ENCODE measurements at regions not wholly inside any gene's neighbourhood (a gene's known extent, or its start where the extent isn't known, plus 50 kb on each side); places are given as distances from the start of the nearest gene placed in this dataset.

DNA sequence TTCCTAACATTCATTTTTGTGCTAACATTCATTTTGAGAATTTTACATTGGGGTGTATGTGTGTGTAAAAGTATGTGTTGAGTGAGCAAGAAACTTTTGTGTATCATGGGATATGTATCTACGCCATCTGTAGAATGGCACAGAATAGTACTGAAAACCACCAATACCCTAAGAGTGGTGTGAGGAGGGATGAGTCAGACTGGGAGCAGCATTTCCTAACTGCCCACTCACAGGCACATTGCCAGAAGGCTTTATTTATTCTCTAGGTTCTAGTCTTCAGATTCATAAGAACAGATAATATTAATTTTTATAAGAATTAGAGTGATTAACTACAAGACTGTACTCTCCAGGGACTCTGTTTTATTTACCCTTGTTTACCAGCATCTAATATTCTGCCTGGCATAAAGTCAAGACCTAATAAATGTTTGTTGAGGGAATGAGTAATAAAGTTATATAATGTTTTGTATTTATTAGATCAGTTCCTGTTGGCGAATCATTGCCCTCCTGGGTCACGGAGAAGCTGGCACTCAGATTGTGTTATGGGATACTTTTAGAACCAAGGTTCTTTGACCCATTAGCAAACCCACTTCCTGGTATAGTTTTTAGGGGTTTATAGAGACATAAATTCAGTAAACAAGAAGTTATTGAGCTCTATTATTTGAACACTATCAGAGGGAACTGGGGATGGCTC, 159.1 kb upstream of the PPP2R2B start:
- DNase-seq, result no peak

DNA sequence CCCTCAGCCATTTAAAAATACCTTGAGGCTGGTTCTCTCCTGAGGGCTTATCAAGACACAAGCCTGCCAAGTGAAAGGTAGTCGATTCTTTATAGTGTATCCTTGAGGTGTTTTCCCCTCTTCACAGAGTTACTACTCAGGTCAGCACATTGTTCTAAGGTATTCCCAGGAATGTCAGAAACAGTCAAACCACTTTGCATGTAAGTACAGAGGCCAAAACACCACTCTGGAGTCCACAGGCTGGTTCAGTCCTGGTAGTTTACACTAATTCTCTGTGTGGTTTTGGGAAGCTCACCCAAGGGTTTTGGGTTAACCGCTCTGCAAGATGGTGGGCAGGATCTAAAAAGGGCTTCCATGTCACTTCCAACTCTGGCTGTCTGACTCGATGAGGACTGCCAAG, 162.3 kb upstream of the PPP2R2B start:
- DNase-seq, result no peak

DNA sequence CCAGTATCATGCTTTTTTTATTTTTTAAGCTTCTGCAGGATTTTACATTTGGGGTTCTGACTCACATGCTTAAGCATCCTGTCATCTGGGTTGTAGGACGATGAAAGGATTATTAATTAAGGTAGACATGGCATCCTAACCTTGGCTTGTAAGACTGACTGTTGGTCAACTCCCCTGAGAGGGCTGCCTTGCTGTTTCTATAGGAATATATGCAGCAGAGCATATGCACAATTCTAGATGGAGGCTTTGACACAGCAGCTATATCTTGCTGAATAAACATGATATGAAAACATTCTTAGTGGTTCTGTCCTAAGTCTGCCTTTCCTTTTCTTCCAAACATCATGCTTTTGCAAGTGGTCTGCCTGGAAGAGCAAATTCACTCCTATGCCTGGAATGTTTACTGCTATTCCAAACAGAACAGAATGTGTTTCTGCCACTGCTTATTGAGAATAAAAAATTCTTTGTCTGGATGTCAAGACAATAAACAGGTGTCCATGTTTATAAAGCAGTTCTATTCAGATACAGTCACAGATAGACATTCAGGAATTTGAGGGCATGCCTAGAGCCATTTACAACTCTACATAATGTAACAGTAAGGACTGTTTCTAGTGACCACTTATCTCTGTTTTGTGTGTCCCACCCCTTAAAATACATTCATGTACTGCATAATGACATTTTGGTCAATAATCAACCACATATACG, 166.2 kb upstream of the PPP2R2B start:
- DNase-seq, result no peak

DNA sequence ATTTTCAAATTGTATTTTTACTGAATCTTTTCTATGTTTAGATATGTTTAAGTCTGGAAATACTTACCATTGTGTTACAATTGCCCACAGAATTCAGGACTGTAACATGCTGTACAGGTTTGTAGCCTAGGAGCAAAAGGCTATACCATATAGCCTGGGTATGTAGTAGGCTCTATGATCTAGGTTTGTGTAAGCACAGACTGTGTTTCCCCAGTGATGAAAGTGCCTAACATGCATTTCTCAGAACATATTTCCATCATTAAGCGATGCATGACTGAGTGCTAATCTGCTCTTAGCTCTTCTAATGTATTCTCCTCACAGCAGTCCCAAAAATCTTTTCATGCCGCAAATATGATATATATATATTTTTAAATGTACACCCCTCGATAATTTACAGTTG, 166.7 kb upstream of the PPP2R2B start:
- DNase-seq, result no peak

DNA sequence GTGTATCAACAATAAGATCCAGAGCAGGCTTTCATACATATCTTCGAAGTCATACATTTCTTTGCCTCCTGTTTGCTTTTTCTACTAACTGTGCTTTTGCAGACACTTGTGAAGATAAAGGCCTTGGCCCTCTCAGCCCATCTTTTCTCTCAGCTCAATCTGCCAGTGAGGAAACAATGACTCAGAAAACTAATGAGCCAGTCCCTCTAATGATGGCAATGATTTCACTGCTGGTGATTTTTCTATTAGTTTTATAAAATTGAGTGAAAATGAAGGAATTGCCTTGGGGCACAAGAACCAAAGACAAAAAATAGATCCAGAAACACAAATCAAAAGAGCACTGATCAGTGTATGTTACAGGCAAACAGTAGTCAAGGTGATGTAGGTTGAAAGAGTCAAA, 167.7 kb upstream of the PPP2R2B start:
- DNase-seq, result no peak

DNA sequence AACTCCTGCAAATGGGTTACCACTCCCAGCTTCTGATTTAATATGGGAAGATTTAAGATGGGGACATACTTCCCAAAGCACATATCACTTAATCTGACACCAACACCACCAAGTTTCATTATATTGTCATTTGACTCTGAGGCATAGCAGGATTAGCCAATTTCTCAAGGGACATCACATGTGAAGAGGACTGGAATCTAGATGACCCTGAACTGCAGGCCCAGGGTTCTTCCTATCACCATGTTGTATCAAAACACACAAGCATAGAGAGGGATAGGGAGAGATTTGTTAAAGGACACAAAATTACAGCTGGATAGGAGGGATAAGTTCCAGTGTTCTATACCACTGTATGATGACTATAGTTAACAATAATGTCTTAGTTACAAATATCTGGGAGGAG, 168.3 kb upstream of the PPP2R2B start:
- no peak for DNase-seq

DNA sequence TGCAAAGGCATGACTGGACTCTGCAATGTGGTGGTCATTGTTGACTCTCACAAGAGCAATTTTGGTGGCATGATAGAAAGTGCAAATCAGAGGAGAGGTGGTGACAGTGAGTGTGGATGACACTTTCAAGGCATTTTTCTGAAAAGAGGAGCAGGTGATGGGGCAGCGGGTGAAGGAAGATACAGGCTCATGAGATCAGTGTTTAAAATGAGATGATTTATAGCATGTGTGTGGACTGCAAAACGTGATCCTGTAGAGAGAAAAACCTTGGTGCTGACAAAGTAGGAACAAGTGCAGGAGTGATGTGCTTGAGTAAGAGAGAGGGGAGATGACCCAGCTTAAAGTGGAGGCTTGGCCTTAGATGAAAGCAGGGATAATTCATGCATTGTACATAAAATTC, 171.2 kb upstream of the PPP2R2B start:
- no peak for DNase-seq

DNA sequence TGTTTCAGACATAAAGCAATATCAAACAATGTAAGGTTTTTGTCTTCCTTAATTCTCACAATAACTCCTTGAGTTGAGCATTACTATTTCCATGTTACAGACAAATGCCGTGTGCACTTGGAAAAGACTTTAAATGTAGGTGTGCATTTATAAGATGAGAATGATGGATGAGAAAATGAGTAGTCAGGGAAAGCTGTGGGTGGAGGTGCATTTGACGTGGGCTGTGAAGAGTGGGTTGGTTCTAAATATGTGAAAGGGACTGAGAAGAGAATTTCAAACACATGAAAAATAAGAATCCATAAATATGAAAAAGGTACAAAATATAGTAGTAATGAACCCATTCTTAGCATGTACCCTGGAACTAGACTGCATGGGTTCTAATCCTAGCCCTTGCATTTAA, 171.6 kb upstream of the PPP2R2B start:
- no peak for DNase-seq

DNA sequence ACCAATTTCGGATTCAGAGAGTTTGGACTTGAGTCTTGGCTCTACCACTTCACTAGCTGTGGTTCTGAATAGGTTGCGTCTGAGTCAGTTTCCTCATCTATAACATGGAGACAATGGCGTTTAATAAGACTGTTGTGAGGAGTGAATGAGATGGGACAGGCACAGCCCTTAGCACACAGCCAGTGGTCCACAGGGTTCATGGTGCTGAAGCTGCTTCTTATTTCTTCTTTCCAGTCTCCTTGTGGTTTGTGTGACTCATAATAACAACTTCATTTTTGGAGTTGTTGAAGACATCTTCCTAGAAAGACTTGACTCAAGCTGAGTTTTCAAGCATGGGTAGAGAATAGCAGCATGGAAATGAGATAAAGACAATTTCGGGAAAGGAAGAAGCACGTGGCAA, 172.6 kb upstream of the PPP2R2B start:
- no peak for DNase-seq

DNA sequence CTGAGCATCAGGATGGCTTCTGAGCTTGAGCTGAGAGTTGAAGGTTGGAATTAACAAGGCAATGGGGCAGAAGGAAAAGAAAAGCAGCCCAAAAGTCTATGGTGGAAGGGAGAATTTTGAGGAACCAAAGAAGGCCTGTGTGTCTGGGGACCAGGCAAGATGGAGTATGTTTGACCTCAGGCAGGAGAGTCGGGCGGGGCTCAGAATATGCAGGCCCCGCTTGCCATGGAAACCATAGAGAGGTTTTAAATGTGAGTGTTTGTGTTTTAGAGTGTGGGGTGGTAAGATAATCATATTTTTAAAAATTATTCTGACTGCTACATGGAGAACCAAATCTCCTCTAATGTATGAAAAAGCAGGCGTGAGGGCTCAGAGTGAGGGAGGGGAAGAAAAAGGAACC, 174.0 kb upstream of the PPP2R2B start:
- DNase-seq, result no peak

DNA sequence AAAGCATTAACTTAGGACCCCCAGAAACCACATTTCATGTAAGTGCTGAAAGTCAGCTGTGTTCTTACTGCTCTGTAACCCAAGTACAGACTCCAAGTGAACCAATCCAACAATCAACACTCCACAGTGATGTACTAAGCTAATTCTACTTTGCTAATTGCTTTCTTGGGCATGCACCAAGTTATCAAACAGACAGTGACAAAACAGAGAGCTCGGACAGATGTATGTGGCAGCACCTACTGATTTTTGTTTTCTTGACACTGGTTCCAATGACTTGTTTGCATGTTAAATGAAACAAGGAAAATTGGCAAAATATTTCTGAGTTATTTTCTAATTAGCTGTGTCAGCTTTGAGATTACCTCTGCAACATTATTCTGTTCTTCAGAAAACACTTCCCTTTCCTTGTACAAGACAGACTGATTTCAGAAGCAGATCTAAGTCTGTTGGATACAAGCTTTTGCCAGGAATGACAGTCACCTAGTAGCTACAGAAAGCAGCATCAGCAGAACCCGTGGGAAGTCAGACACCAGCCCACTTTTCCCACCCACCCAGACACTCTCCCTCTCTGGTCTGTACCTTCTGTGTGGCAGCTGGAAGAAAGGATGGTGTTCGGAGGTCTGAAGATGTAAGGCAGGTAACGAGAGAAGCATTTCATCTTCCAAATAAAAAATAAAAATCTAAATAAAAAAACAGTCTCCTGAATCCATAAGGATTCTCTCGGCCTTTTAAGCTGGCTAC, 176.7 kb upstream of the PPP2R2B start:
- no peak for DNase-seq

DNA sequence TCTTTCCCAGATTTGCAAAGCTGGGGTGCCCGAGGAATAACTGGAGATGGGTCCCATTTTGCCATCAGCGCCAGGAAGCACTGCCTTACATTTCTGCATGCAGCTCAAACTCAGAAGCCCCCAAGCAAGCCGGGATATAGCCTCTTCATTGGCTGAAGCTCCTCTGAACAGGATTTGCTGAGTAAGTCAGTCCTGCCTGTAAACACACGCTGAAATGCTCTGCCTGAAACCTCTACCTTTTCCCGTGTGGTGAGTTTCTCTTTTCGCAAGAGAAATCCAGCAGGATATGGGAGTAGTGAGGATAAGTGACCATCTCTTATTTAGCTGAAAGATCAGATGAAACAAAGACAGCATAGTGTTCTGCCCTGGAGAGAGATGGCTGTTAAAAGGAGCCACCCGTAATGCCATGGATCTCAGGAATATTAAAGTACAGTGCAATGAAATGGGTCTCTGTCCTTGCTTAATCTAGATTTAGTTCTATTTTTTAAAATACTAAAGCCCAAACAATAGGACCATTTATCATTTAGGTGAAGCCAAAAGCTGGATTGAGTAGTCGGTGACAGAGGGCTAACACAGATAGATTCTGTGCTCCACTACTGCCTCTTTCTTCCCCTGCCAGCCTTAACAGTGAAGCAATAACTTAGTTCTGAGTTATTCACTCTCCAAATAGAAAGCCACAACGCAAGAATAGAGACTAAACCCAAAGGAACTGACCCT, 177.5 kb upstream of the PPP2R2B start:
- peak; percentile 48 for DNase-seq

DNA sequence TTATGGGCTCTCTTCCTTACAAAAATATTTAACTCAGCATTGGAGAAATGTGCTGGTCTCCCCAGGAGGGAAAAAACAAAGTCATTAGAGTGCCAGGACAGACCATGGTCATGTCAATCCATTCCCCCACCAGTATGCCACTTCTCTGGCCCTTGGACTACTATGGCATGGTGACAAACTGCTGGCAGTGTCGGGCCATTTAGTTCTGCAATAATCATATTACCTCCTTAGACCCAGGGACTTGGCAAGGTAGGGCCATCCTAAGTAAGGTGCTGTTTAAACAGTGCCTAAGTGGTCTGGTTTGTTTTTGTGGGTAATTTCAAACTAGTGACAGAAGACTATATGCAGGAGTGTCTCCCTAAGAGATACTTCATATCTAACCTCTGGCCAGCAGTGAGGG, 177.8 kb upstream of the STK32A start:
- DNase-seq, result no peak

DNA sequence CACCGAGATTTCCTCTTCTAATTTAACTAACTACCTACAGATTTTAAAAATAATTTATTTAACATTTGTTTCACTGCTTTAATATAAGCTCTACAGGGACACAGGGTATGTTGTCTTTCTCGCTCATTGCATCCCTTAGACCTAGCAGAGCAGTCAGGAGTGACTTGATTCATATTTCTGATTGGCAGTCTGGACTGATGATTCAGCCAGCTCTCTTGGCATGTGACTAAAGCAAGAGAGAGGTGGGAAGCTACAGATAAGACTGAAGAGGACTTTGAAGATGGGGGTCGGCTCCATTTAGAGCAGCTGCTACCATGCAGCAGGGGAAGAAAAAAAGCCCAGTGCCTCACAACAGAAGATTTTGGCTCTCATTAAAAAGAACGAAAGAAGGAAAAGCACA, 173.4 kb upstream of the STK32A start:
- DNase-seq, result no peak

DNA sequence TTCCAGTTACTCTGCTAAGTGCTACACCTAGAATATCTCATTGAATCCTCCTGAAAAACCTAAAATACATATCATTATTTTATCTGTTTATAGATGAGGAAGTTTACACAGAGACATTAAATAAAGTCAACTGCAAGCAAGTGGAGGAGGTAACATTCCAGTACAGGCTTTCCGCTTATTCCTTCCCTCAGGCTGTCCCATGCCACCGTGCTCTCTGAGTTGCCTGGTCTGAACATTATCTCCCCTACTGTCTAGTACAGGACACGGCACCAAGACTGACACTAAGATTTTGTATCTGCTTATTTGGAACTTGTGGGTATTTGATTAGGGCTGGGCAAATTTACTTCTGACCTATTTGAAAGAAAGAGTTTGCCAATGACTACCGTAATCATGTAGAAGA, 172.4 kb upstream of the STK32A start:
- DNase-seq, result no peak

DNA sequence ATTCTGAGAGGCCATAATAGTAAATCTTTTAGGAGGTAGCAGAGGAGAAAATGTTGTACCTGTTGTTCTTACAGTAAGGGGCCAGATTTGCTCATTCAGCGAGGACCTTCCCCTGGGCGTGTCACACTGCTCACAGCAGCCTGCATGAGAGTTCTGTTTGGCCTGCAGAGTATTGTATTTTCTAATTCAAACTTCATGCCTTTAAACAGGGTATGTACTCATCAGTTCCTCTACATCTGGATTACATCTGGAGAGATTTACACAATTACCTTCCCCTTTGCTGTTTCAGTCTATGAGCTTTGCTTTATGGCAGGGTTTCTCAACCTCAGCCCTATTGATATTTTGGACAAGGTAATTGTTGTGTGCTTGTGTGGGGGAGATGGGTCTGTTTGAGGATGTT, 170.9 kb upstream of the STK32A start:
- no peak for DNase-seq

DNA sequence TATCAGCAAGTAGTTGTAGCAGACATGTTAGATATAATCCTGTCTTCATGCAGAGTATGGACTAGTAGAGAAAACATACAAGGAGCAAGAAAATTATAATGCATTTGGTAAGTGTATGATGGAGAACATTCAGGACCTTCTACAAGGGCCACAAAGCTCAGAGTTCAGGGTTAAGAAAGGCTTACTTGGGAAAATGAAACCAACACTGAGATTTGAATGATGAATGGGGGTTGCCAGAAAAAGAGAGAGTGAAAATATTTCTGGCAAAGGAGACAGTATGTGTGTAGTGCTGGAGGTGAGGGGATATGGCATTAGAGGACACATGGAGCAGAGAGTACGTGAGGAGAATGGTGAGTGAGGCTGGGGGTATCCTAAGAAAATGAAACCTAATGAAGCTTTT, 169.8 kb upstream of the STK32A start:
- no peak for DNase-seq

DNA sequence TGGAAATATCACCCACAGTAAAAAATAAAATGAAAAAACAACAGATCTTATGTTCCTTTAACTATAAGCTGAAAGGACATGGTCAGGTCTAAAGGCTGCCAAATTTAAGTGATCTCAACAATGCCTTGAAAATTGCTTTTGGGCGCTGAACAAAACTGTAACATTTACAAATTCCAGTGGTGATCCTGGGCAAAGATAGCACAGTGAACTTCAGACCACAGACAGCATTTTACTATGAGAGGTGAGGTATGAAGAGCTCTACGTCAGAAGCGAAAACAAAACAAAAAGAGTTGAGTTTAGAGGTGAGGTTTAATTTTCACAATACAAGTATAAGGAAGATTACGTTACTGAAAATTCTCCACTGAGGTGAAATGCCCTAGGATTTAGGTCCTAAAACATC, 165.8 kb upstream of the STK32A start:
- DNase-seq, result no peak

DNA sequence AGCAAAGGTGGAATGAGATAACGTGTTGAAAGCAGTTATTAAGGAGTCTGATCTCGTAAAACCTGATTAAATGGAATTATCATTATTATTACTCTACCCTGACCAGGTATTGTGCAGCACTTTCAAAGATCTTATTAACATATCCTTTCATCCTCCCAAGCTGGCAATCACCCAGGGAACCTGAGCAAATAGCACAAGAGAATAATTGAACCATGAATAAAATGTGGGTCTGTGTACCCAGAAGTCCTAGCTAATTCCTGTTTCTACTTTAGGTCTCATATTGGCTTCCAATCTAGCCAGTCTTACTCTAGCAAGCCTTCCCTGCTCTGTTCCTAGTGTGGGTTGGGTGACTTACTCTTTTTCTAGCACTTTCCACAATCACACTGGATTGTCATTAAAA, 162.2 kb upstream of the STK32A start:
- peak; percentile 8 for DNase-seq

DNA sequence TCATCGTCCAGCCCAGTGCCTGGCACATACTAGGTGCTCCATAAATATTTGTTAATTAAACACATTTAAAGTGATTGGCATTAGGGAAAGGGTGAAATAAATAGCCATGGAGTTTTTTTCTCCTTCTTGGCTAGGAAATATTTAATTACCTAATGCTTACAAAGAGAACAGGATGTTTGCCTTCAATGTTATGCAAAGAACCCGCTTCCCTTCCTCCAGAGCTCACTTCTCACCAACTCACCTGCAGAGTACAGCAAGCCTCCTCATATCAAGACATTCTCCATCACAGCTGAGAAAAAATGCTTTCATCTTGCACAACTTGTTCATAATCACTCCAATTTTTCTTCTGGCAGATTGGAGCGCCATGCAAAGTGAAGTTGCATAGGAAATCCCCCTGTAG, 161.7 kb upstream of the STK32A start:
- no peak for DNase-seq

DNA sequence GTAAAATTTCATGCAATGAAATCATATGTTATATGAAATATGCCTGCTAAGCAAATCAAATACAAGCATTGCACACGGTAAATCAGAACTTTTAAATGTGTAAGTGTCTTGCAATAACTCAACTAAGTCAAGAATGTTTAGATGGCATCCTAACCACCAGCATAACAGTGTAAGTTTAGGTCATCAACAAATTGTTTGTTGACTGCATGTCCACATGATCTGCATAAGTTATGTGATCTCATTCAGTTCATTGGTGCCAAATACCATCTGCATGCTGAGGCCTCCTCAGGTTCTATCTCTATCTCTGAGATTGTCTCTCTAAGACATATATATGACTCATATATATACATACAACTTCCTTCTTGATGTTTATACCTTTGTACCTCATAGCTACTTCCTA, 159.6 kb upstream of the STK32A start:
- DNase-seq, result no peak

DNA sequence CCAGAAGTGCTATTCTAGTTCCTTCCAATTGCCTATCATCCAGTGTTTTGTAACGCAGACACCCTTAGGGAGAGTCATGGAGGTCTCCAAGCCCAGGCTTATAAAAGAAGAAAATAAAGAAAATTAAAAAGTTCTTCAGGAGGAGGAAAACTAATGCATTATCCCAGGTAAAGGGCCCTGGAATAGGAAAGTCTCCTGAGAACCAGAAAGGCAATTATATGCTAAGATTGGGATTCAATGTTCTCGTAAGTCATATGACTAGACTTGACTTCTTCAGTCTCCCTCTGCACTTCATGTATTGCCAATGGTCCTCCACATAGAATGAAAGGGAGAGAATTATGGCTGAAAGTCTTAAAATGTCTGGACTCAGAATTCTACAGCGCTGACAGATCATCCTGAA, 154.4 kb upstream of the STK32A start:
- no peak for DNase-seq

DNA sequence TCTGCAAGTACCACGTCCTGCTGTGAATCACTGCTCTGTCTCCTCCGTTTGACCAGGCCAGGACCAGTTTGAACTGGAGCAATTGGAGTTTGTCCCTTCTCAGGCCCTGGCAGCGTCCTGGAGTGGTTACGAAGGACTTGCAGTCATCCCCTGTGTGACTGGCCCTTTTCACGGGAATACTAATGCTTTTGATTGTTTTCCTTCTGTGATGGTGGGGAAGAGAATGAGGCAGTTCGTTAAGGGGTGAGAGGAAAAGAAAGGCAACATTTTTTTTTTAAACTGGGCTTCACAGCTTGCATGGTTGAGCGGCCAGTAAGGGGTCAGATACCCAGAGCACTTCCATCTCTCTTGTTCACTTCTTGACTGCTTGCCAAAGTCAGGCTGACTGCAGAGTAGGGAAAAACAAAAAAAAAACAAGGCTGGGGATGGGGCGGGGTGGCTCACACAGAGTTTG, 153.5 kb upstream of the STK32A start:
- DNase-seq, result no peak

DNA sequence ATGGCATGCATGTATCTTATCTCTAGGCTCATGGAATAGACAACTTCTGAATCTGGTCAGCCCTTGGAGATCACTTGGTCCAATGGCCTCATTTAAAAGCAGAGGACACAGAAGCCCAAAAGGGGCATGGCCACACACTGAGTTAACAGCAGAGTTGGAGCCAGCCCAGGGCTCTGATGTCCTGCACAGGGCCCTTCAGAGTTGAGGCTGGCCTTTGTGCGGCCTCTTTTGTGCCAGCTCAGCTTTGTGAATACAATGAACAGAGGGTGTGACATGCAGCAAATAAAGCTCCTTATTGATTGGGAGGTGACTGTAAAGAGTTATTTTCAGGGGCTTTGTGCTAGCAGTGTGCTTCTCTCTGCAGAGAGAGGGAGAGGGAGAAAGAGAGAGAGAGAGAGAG, 150.1 kb upstream of the STK32A start:
- DNase-seq, result no peak
